Left ventricle myocardium inferior (tissue), 1 donor: ENCODE measurements at regions not wholly inside any gene's neighbourhood (a gene's known extent, or its start where the extent isn't known, plus 50 kb on each side); places are given as distances from the start of the nearest gene placed in this dataset.

Source experiments
- DNase-seq: peaks from one replicate; pipeline ENCODE4 v3.0.0-alpha.2; 2020
- H3K27ac ChIP-seq: fragments of 200-600 bp; replicated peaks from 2 replicates; pipeline ENCODE4 v1.8.0; 2021
- H3K27me3 ChIP-seq: fragments of 200-600 bp; 2 replicates; pipeline ENCODE4 v1.8.0; 2021; ENCODE audit warnings: low read depth
- H3K36me3 ChIP-seq: fragments of 200-600 bp; 2 replicates; pipeline ENCODE4 v1.8.0; 2021
- H3K4me1 ChIP-seq: fragments of 200-600 bp; 2 replicates; pipeline ENCODE4 v1.8.0; 2021
- H3K4me3 ChIP-seq: fragments of 200-600 bp; 2 replicates; pipeline ENCODE4 v1.8.0; 2021; ENCODE audit warnings: mild to moderate bottlenecking, moderate library complexity
- H3K9me3 ChIP-seq: fragments of 200-600 bp; replicated peaks from 2 replicates; pipeline ENCODE4 v1.8.0; 2021
- intact Hi-C: fragments of 100-400 bp; cut with micrococcal nuclease; formaldehyde crosslinking; loops from one replicate; pipeline ENCODE4 v1.11.0; 2022
- TF ChIP-seq, protein P1 (sequence below): fragments of 200-600 bp; IDR thresholded peaks from 2 replicates; pipeline ENCODE4 v1.8.0; 2021; ENCODE audit warnings: antibody characterized with exemption, mild to moderate bottlenecking, borderline replicate concordance
- donor health status: DM: no; HTN: yes; CAD: no; lungs with severe emphysema.

DNA sequence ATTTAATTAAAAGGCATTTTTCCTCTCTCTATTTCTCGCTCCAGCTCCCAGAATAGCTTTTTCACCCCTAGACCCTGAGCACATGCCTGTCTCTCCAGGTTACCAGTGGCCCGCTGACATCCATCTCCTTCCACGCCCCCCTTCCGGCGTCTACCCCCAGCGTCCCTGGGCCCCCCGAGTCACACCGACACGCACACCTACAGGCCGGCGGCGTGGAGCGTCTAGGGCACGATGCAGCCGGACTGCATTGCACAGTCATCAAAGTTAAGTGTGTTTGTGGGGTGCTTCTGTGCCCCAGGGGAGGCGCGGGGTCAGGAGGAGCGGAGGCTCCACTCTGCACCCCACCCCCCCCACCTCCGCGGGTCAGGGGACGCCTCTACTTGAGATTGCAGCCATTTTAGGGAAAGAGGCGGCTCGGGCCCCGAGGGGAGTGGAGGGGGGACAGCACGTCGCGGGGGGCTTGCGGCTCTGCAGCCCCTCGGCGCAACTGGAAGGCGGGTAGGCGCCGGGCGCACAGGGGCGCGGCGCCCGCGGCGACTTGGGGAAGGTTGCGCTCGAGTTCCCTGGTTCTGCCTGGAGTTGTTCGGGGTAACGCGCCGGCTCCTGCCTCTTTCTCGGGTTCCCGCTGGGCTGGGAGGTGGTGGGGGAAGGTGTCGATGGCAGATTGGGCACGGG is 112.7 kb downstream of the DHX15 start:
- peaks cover 40% of the 10 kb centered on the region for H3K4me1 ChIP-seq
- H3K27me3 ChIP-seq: peaks cover 34% of the 10 kb centered on the region
- H3K36me3 ChIP-seq: no peaks in the 10 kb centered on the region

DNA sequence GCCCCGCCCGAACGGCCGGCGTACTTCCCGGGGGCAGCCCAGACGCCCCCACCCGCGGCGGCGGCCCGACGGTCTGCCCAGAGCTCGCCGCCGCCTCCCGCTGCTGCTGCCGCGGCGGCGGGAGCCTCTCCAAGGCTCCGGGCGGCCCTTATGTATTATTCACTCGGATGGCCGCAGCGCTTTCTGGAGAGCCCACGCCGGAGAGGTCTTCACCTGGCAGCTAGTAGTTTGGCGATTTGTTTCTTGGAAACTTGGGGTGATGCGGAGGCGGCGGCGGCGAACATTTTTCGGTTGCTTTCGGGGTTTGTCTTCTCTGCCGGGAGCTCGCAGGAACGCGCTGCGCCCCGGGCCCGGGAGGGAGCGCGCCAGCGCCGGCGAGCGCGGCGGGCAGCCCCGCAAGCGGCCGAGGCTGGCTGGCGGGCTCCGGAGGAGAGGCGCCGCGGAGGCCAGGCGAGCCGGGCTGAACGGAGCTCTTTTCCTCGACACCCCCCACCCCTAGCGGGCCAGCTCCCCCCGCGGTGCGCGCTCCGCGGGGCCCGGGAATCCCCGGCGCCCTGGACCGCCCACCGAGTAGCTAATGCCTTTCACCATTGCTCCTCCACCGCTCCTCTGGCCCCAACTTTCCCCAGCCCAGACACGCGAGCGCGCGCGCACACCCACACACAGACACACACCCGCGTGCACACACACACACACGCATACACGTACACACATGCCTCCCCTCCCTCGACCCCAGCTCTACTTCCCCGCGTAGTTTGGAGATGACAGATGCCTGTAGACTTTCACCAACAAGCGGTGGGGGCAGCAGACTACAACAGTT is 113.5 kb downstream of the DHX15 start:
- TF ChIP-seq, protein P1, sequence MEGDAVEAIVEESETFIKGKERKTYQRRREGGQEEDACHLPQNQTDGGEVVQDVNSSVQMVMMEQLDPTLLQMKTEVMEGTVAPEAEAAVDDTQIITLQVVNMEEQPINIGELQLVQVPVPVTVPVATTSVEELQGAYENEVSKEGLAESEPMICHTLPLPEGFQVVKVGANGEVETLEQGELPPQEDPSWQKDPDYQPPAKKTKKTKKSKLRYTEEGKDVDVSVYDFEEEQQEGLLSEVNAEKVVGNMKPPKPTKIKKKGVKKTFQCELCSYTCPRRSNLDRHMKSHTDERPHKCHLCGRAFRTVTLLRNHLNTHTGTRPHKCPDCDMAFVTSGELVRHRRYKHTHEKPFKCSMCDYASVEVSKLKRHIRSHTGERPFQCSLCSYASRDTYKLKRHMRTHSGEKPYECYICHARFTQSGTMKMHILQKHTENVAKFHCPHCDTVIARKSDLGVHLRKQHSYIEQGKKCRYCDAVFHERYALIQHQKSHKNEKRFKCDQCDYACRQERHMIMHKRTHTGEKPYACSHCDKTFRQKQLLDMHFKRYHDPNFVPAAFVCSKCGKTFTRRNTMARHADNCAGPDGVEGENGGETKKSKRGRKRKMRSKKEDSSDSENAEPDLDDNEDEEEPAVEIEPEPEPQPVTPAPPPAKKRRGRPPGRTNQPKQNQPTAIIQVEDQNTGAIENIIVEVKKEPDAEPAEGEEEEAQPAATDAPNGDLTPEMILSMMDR: no peak
- intact Hi-C loops: no loop called here
- H3K4me1 ChIP-seq: peaks cover 40% of the 10 kb centered on the region
- H3K4me3 ChIP-seq: peak overlapping the region; percentile 81
- no peaks in the 10 kb centered on the region for H3K9me3 ChIP-seq
- peak; percentile 52 for DNase-seq
- H3K27ac ChIP-seq: peak overlapping the region; percentile 80
- H3K36me3 ChIP-seq: no peaks in the 10 kb centered on the region
- peaks cover 39% of the 10 kb centered on the region for H3K27me3 ChIP-seq

More for the DNA sequence above, 112.7 kb downstream of the DHX15 start:
- peak; percentile 25 for DNase-seq
- intact Hi-C loops: no loop called here
- TF ChIP-seq, protein P1: no peak
- Histone ChIP-seq H3K9me3 (no peaks in the 10 kb centered on the region), H3K27ac (peak overlapping the region; percentile 80), H3K4me3 (peak overlapping the region; percentile 81)

DNA sequence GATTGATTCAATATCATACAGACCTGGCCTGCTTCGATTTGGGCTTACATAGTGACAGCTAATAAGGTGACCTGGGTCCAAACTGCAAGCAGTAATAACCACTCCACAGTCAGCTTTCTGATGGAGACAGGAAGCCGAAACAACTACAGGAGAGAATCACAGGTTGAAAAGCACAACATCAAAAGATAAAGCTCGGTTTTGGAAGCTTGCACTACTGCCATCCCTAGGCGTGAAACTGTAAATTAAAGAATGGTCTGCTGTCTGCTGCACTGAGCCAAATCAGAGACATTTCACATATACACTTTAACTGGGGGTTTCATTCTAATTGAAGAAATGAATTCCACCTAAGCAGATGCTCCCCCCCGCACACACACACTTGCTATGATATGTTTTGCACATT is 116.3 kb downstream of the DHX15 start:
- DNase-seq: no peak
- Histone ChIP-seq H3K4me3 (no peak overlapping the region), H3K9me3 (no peaks in the 10 kb centered on the region), H3K27me3 (peaks cover 54% of the 10 kb centered on the region), H3K36me3 (no peaks in the 10 kb centered on the region), H3K27ac (no peak overlapping the region), H3K4me1 (peaks cover 35% of the 10 kb centered on the region)
- TF ChIP-seq, protein P1: no peak
- intact Hi-C loops: no loop called here

DNA sequence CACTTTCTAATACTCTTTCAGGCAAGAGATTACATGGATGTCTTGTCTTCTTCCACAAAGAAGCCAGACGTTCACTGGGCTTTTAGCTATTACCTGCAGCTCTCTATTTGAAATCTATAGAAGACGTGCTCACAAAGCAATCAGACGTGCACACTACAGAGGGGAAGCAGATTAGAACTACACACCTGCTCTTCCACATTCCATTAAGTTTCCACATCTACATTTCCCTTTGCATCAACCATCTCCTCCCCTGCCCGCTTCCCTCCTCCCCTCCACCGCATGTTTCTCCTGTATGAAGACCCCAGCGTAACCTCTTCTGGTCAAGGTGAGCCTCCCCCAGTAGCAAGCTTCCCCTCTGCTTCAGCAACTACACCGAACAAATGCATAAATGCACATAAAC is 119.8 kb downstream of the DHX15 start:
- DNase-seq: no peak
- intact Hi-C loops: no loop called here
- TF ChIP-seq, protein P1: no peak
- Histone ChIP-seq H3K36me3 (no peaks in the 10 kb centered on the region), H3K4me1 (peaks cover 4% of the 10 kb centered on the region), H3K27me3 (peaks cover 27% of the 10 kb centered on the region), H3K9me3 (no peaks in the 10 kb centered on the region), H3K4me3 (no peak overlapping the region), H3K27ac (no peak overlapping the region)

DNA sequence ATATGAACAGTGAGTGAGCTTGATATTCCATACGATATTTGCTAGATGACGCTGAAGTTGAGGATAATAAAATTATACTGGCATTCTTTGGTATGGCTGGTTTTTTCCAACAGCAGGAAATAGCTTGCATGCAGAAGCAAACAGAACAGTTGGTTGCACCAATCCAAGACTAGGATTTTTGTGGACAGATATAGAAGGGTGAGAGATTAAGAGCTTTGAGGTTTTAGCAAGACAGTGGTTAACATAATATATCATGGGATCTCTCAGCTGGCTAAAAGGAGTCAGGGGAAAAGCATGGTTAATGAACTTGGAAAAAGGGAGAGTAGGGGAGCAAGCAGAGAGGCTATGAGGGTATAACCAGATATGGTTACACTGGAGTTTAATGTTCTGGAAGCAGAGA is 127.9 kb downstream of the DHX15 start:
- no peaks in the 10 kb centered on the region for H3K4me1 ChIP-seq
- TF ChIP-seq, protein P1: no peak
- DNase-seq: no peak
- no peaks in the 10 kb centered on the region for H3K27me3 ChIP-seq
- no peaks in the 10 kb centered on the region for H3K36me3 ChIP-seq
- no peak overlapping the region for H3K4me3 ChIP-seq
- no peak overlapping the region for H3K27ac ChIP-seq
- intact Hi-C loops: no loop called here
- peaks cover 5% of the 10 kb centered on the region for H3K9me3 ChIP-seq
